ENCODE measurements at regions not wholly inside any gene's neighbourhood (a gene's known extent, or its start where the extent isn't known, plus 50 kb on each side); places are given as distances from the start of the nearest gene placed in this dataset.
"Not testable (repeated sequence)": the region's sequence is repeated elsewhere in the genome, so short reads cannot be mapped to it uniquely, and the experiment has no call there.

- H3K4me3 ChIP-seq: no peak overlapping the region
- DNase-seq: no peak
- H3K36me3 ChIP-seq: no peaks in the 10 kb centered on the region
- no peaks in the 10 kb centered on the region for H3K27me3 ChIP-seq (ENCODE audit: low read depth)
- no peak overlapping the region for H3K27ac ChIP-seq
- peaks cover 4% of the 10 kb centered on the region for H3K9me3 ChIP-seq
- TF ChIP-seq CTCF (IDR thresholded peaks at IDR 0.05): no peak
- no peak for ATAC-seq
- intact Hi-C loops (cut with DNase I): no loop called here
- no peaks in the 10 kb centered on the region for H3K4me1 ChIP-seq
These were observed 231.7 kb downstream of the FSIP2 start for GRCh38 chr2:185970148-185970852.

DNA sequence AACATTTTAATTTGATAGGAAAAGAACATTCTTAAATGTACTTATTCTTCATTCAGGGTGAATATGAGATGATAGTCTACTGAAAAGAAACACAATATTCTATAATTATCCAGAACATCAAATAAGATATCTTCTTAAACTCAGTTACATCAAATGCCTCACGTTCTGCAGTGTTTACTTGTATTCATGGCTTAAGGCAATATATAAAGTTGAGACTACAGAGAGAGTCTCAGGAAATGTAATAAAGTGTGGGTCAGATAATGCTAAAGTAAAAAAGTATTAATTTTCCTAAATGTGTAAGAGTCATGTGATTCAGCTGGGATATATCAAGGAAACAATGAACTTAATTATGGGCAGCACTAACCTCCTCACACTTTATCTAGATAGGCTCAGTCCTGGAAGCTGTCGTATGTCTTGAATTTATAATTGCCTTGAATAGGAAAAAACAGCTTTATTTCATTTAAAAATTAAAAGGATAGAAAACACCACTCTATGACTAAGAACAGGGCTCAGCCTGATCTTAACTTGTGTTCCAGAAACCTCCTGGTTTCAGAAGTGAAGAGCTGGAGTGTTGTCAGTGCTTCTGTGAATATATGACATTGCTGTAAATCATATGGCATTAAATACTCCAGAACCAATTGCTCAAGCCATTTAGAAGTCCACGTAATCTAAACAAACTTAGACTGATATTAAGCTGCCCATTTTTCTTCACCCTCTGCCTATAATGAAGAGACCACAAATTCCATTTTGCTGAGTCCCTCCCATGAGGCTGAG is 240.2 kb downstream of the FSIP2 start:
- no peak overlapping the region for H3K4me3 ChIP-seq
- DNase-seq (no peak), ATAC-seq (no peak)
- no peaks in the 10 kb centered on the region for H3K9me3 ChIP-seq
- no peak for TF ChIP-seq CTCF (IDR thresholded peaks at IDR 0.05)
- H3K27me3 ChIP-seq (ENCODE audit: low read depth): no peaks in the 10 kb centered on the region
- no peaks in the 10 kb centered on the region for H3K4me1 ChIP-seq
- intact Hi-C loops (cut with DNase I): no loop called here
- no peaks in the 10 kb centered on the region for H3K36me3 ChIP-seq
- H3K27ac ChIP-seq: no peak overlapping the region

- intact Hi-C loops (cut with DNase I): no loop called here
- H3K36me3 ChIP-seq: no peaks in the 10 kb centered on the region
- no peaks in the 10 kb centered on the region for H3K27me3 ChIP-seq (ENCODE audit: low read depth)
- no peak for TF ChIP-seq CTCF (IDR thresholded peaks at IDR 0.05)
- H3K27ac ChIP-seq: no peak overlapping the region
- no peak overlapping the region for H3K4me3 ChIP-seq
- H3K9me3 ChIP-seq: no peaks in the 10 kb centered on the region
- ATAC-seq (no peak), DNase-seq (no peak)
- H3K4me1 ChIP-seq: no peaks in the 10 kb centered on the region
These were observed 241.0 kb downstream of the FSIP2 start for GRCh38 chr2:185979546-185980071.

DNA sequence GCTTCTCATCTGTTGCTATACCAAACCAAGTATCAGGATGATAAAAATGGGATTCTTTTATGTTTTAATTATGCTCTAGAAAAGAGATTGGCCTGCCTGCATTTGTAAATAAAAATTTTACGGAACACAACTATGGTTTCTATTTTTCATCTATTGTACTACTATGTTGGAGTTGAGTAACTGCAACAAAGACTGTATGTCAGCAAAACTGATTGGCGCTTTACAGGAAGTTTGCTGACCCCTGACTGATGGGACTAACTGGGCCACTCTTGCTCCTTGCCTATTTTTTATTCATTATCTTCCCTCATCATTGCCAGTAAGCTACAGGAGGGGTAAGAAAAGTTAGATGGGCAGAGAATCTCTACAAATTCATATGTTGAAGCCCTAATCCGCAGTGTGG is 242.3 kb downstream of the FSIP2 start:
- H3K27me3 ChIP-seq (ENCODE audit: low read depth): no peaks in the 10 kb centered on the region
- TF ChIP-seq CTCF (IDR thresholded peaks at IDR 0.05): no peak
- DNase-seq: no peak
- H3K27ac ChIP-seq: no peak overlapping the region
- intact Hi-C loops (cut with DNase I): no loop called here
- no peak for ATAC-seq
- no peak overlapping the region for H3K4me3 ChIP-seq
- no peaks in the 10 kb centered on the region for H3K9me3 ChIP-seq
- no peaks in the 10 kb centered on the region for H3K4me1 ChIP-seq
- no peaks in the 10 kb centered on the region for H3K36me3 ChIP-seq

DNA sequence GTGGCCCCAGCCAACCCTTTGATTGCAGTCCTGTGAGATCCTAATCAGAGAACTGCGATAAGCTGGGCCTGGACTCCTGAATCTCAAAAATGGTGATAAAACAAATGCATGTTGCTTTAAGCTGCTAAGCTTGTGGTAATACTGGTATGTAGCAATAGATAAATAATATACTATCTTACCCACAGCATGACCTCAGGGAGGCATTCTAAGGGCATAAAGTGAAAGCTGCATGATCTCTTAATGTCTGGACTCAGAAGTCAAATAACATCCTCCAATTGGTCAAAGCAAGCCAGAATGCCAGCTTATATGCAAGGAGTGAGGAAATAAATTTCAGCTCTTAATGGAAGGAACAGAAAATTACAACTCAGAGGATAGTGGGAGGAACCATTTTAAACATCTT is 246.1 kb downstream of the FSIP2 start:
- intact Hi-C loops (cut with DNase I): no loop called here
- no peak overlapping the region for H3K27ac ChIP-seq
- ATAC-seq (no peak), DNase-seq (no peak)
- H3K27me3 ChIP-seq (ENCODE audit: low read depth): no peaks in the 10 kb centered on the region
- no peaks in the 10 kb centered on the region for H3K4me1 ChIP-seq
- no peaks in the 10 kb centered on the region for H3K9me3 ChIP-seq
- no peak overlapping the region for H3K4me3 ChIP-seq
- H3K36me3 ChIP-seq: no peaks in the 10 kb centered on the region
- no peak for TF ChIP-seq CTCF (IDR thresholded peaks at IDR 0.05)

DNA sequence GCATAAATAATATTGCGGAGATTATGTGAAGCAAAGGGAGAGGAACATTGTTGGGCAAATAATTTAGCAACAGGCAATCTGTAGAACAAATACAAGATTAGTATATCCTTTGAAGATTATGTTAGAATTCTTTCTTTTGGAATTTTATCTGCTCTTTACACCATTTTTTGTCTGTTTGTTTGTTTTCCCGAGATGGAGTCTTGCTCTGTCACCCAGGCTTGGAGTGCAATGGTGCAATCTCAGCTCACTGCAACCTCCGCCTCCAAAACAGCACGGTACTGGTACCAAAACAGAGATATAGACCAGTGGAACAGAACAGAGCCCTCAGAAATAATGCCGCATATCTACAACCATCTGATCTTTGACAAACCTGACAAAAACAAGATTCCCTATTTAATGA is 250.3 kb downstream of the FSIP2 start:
- H3K27ac ChIP-seq; H3K4me1 ChIP-seq; H3K27me3 ChIP-seq (ENCODE audit: low read depth); H3K4me3 ChIP-seq; DNase-seq; H3K36me3 ChIP-seq; H3K9me3 ChIP-seq; ATAC-seq; intact Hi-C loops (cut with DNase I): not testable (repeated sequence)

Measured in lower lobe of right lung (tissue), 2 donors.